Endothelial cell of umbilical vein (primary cell): ENCODE measurements at regions not wholly inside any gene's neighbourhood (a gene's known extent, or its start where the extent isn't known, plus 50 kb on each side); places are given as distances from the start of the nearest gene placed in this dataset.

Experiments
- CTCF ChIP-seq, 2 donors: IDR thresholded peaks; 1 replicate in 1 of 2; 2 replicates in 1 of 2; pipeline ENCODE4 v1.5.1; 2011; ENCODE audit warnings: low read length in 2 of 2, mild to moderate bottlenecking in 2 of 2, moderate library complexity in 2 of 2, control low read depth in 1 of 2, inconsistent platforms in 1 of 2, low read depth in 1 of 2; ENCODE audit not compliant: insufficient read depth in 1 of 2; ENCODE audit errors: extremely low read depth in 1 of 2
- EZH2 ChIP-seq: IDR thresholded peaks from 2 replicates; pipeline ENCODE4 v1.6.1; 2012; ENCODE audit warnings: borderline replicate concordance, low read depth, mild to moderate bottlenecking, moderate library complexity, low read length, inconsistent platforms; ENCODE audit not compliant: severe bottlenecking
- FOS ChIP-seq: IDR thresholded peaks from 2 replicates; pipeline ENCODE4 v1.6.1; 2011; ENCODE audit warnings: mild to moderate bottlenecking, low read length, moderate library complexity, borderline replicate concordance; ENCODE audit not compliant: insufficient read depth
- GATA2 ChIP-seq: IDR thresholded peaks from 2 replicates; pipeline ENCODE4 v1.7.0; 2011; ENCODE audit warnings: low read depth, mild to moderate bottlenecking, moderate library complexity, mixed read lengths, low read length; ENCODE audit not compliant: insufficient read length, insufficient read depth
- JUN ChIP-seq: IDR thresholded peaks from 2 replicates; pipeline ENCODE4 v1.6.1; 2011; ENCODE audit warnings: borderline replicate concordance, low read depth; ENCODE audit not compliant: insufficient read length, insufficient read depth
- MAX ChIP-seq: IDR thresholded peaks from 2 replicates; pipeline ENCODE4 v1.6.1; 2011; ENCODE audit not compliant: insufficient read depth, insufficient read length
- MYC ChIP-seq: IDR thresholded peaks from one replicate; pipeline ENCODE4 v1.6.1; 2011; ENCODE audit warnings: mild to moderate bottlenecking, low read depth, low read length
- POLR2A ChIP-seq: IDR thresholded peaks from 2 replicates; pipeline ENCODE4 v1.6.1; 2012; ENCODE audit warnings: low read depth, mild to moderate bottlenecking, control low read depth, low read length
- POLR2AphosphoS5 ChIP-seq: IDR thresholded peaks from 2 replicates; pipeline ENCODE4 v1.6.1; 2012; ENCODE audit warnings: low read depth, mild to moderate bottlenecking, control low read depth, low read length, moderate library complexity; ENCODE audit not compliant: insufficient read depth

- TF ChIP-seq POLR2AphosphoS5: no peak
- TF ChIP-seq FOS: no peak
- TF ChIP-seq CTCF (IDR thresholded peaks at IDR 0.05; ENCODE audit: extremely low read depth in 1 of 2, insufficient read depth in 1 of 2, low read depth in 1 of 2, low read length in 2 of 2): no peak
- TF ChIP-seq MAX: no peak
- TF ChIP-seq EZH2: no peak
- TF ChIP-seq POLR2A: no peak
- TF ChIP-seq MYC: no peak
- no peak for TF ChIP-seq GATA2
- TF ChIP-seq JUN: no peak
Measured at GRCh38 chr2:8281234-8281633, 400.6 kb upstream of the ID2 start.
